Esophagus squamous epithelium (tissue), 5 donors: ENCODE measurements at regions not wholly inside any gene's neighbourhood (a gene's known extent, or its start where the extent isn't known, plus 50 kb on each side); places are given as distances from the start of the nearest gene placed in this dataset.

Experiments
- DNase-seq: peaks from one replicate; lab custom pipeline; 2025; lab: John Stamatoyannopoulos, UW
- H3K27ac ChIP-seq, 4 donors: fragments of 200-600 bp; sonication (generic); one replicate each; pipeline ENCODE4 v1.5.1; 2016 to 2019; ENCODE audit warnings: mild to moderate bottlenecking in 1 of 4
- H3K27me3 ChIP-seq, 4 donors: fragments of 200-600 bp; sonication (generic); 1 replicate in 3 of 4; 2 replicates in 1 of 4; pipeline versions ENCODE4 v1.5.1 to v1.6.0; 2017 to 2021; ENCODE audit warnings: antibody characterized with exemption in 1 of 4
- H3K36me3 ChIP-seq, 3 donors: fragments of 200-600 bp; sonication (generic); one replicate each; pipeline ENCODE4 v1.5.1; 2016 to 2019
- H3K4me1 ChIP-seq, 3 donors: fragments of 200-600 bp; sonication (generic); one replicate each; pipeline ENCODE4 v1.5.1; 2017 to 2019
- H3K4me3 ChIP-seq, 4 donors: fragments of 200-600 bp; sonication (generic); 1 replicate in 3 of 4; 2 replicates in 1 of 4; pipeline ENCODE4 v1.5.1; 2016 to 2019; ENCODE audit warnings: mild to moderate bottlenecking in 2 of 4, moderate library complexity in 1 of 4
- H3K9me3 ChIP-seq, 3 donors: fragments of 200-600 bp; sonication (generic); one replicate each; pipeline ENCODE4 v1.5.1; 2016 to 2019
- POLR2A ChIP-seq, 4 donors: fragments of 450-650 bp; IDR thresholded peaks; one replicate each; pipeline ENCODE4 v1.6.1; 2017; ENCODE audit warnings: antibody characterized with exemption in 4 of 4, mild to moderate bottlenecking in 4 of 4, moderate library complexity in 3 of 4
- WGBS, 2 donors: methylation state at CpG; one replicate each; pipeline ENCODE4 v1.1.5; 2018; 5-methylcytosine and 5-hydroxymethylcytosine counted together
- intact Hi-C: fragments of 100-400 bp; cut with DNase I; formaldehyde crosslinking; loops from one replicate; pipeline ENCODE4 v1.15.0; 2022
- TF ChIP-seq, protein P1 (sequence below), 6 experiments: fragments of 450-650 bp in 4 of 6; fragments of 200-600 bp in 2 of 6; sonication (generic) in 2 of 6; IDR thresholded peaks; one replicate each; pipeline ENCODE4 v1.5.1; 2016 to 2019; ENCODE audit warnings: antibody characterized with exemption in 6 of 6, mild to moderate bottlenecking in 4 of 6, moderate library complexity in 4 of 6
- donor health status: DM: yes; HTN: yes; CAD: no.

DNA sequence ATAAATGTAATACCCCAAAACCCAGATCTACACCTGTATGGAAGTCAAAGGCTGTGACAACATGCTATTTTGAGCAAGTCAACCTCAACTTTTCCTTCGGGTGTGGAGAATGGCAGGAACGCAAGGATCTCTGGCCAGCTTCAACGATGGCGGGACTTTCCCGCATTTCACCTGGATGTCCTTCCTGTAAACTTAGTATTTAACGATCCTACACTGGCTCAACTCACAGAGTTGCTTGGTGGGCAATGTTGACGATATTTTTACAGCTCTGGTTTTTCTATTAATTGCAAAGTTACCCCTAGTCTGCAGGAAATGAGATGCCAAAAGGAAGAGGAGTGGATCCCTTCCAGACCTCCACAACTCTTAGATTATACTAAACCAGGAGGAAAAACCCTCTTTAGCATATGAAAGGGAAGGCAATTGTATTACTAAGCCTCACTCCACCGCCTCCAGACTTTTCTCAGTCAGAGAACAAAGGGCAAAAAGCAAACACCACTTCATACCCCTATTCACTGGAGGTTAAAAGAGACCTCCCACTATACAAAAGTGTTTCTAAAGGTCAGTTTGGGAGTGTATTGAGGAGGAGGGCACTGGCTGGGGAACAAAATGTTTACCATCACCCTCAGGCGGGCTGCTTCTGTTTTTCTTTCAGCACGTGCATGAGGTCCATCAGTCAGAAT, 56.5 kb upstream of the ACVR1 start:
- Histone ChIP-seq H3K4me1 (no peaks in the 10 kb centered on the region), H3K27ac (no peak overlapping the region), H3K4me3 (no peak overlapping the region), H3K36me3 (no peaks in the 10 kb centered on the region), H3K9me3 (no peaks in the 10 kb centered on the region), H3K27me3 (peaks cover 0 to 11% (median 0%) of the 10 kb centered on the region in 4 donors)
- 27 to 33% methylated on average over 10 of the region's 10 CpGs for WGBS, 2 donors
- no peak for TF ChIP-seq POLR2A (IDR thresholded peaks at IDR 0.05)
- TF ChIP-seq, protein P1, sequence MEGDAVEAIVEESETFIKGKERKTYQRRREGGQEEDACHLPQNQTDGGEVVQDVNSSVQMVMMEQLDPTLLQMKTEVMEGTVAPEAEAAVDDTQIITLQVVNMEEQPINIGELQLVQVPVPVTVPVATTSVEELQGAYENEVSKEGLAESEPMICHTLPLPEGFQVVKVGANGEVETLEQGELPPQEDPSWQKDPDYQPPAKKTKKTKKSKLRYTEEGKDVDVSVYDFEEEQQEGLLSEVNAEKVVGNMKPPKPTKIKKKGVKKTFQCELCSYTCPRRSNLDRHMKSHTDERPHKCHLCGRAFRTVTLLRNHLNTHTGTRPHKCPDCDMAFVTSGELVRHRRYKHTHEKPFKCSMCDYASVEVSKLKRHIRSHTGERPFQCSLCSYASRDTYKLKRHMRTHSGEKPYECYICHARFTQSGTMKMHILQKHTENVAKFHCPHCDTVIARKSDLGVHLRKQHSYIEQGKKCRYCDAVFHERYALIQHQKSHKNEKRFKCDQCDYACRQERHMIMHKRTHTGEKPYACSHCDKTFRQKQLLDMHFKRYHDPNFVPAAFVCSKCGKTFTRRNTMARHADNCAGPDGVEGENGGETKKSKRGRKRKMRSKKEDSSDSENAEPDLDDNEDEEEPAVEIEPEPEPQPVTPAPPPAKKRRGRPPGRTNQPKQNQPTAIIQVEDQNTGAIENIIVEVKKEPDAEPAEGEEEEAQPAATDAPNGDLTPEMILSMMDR (IDR thresholded peaks at IDR 0.05): no peak
- DNase-seq: no peak
- intact Hi-C loops: no loop called here

DNA sequence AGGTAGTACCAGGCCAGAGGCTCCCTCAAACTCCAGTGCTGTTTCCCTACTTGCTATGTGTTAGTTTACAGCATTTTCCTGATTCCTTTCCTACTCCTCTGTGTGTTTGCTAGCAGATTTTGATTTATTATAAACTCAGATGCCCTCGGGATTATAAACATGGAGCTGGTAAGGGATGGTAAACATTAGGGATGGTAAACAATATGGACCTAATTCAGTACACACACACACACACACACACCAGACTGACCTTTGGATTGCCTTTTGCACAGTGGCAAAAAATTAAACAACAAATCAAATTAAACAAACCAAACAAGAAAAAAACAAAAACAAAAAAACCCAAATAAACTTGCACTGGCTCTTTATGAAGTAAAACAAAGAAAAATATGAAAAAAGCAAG, 55.4 kb upstream of the ACVR1 start:
- TF ChIP-seq, protein P1 (IDR thresholded peaks at IDR 0.05): no peak
- no peak for TF ChIP-seq POLR2A (IDR thresholded peaks at IDR 0.05)
- 44 to 70% methylated on average over 1 of the region's 1 CpG for WGBS, 2 donors
- Histone ChIP-seq H3K4me3 (no peak overlapping the region), H3K27ac (no peak overlapping the region), H3K27me3 (peaks cover 0 to 11% (median 0%) of the 10 kb centered on the region in 4 donors), H3K36me3 (no peaks in the 10 kb centered on the region), H3K9me3 (no peaks in the 10 kb centered on the region), H3K4me1 (no peaks in the 10 kb centered on the region)
- DNase-seq: no peak
- intact Hi-C loops: no loop called here

DNA sequence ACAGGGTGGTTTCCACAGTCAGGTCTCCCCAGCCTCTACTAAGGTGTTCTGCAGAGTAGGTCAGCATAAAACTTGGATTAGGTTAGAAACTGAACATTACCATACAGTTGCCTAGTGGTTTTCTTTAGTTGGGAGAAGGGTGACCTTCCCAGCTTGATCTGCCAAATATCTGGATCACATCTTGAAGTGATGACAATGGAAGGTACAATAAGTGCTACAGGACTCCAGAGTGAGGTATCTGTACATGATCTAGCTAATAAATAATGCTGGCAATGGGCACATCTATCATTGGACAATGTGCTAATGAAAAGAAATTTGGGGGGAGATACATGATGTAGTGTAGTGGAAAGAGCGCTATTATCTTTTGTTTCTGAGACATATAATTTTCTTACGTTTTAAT, 54.6 kb upstream of the ACVR1 start:
- H3K4me3 ChIP-seq: no peak overlapping the region
- H3K4me1 ChIP-seq: no peaks in the 10 kb centered on the region
- TF ChIP-seq POLR2A (IDR thresholded peaks at IDR 0.05): no peak
- TF ChIP-seq, protein P1 (IDR thresholded peaks at IDR 0.05): no peak
- intact Hi-C loops: no loop called here
- no peaks in the 10 kb centered on the region for H3K36me3 ChIP-seq
- WGBS, 2 donors: 47 to 59% methylated on average over 2 of the region's 2 CpGs
- H3K27ac ChIP-seq: no peak overlapping the region
- H3K9me3 ChIP-seq: no peaks in the 10 kb centered on the region
- H3K27me3 ChIP-seq: peaks cover 0 to 11% (median 0%) of the 10 kb centered on the region in 4 donors
- DNase-seq: no peak

DNA sequence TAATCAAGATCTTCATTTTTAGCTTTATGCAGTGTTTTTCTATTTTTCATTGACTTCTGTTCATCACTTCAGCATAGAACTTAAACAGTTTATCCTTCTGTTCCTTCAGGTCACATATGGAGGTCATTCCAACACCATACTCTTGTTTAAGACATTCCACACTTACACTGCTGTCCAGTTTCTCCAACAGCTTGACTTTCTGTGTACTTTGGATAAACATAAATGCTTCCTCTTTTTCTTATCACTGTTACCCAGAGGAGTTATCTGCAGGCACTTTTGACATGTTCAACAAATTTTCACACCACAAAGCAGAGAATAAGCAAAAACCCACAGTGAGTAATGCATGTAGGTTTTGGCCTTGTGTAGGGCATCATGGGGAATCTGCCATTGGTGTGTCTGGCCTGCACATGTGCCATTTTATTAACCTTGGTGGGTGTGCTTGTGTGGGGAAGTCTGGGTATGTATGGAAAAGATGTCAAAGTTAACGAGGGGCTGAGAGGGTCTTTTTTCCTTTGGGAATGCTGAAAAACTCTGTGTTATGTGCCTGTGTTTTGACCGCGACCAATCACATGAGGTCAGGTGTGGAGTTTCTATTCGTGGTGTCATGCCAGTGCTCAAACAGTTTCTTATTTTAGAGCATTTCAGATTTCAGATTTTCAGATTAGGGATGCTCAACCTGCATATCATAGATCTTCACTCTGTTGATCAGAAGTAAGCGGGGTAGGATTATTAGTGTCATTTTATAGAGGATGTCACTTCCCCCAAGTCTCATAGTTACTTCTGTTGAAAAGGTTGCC, 53.9 kb upstream of the ACVR1 start:
- intact Hi-C loops: no loop called here
- no peak for TF ChIP-seq POLR2A (IDR thresholded peaks at IDR 0.05)
- TF ChIP-seq, protein P1 (IDR thresholded peaks at IDR 0.05): no peak
- WGBS, 2 donors: 82 to 83% methylated on average over 5 of the region's 5 CpGs
- no peak overlapping the region for H3K27ac ChIP-seq
- H3K27me3 ChIP-seq: peaks cover 0 to 11% (median 0%) of the 10 kb centered on the region in 4 donors
- no peak for DNase-seq
- no peaks in the 10 kb centered on the region for H3K9me3 ChIP-seq
- no peaks in the 10 kb centered on the region for H3K4me1 ChIP-seq
- no peaks in the 10 kb centered on the region for H3K36me3 ChIP-seq
- no peak overlapping the region for H3K4me3 ChIP-seq

DNA sequence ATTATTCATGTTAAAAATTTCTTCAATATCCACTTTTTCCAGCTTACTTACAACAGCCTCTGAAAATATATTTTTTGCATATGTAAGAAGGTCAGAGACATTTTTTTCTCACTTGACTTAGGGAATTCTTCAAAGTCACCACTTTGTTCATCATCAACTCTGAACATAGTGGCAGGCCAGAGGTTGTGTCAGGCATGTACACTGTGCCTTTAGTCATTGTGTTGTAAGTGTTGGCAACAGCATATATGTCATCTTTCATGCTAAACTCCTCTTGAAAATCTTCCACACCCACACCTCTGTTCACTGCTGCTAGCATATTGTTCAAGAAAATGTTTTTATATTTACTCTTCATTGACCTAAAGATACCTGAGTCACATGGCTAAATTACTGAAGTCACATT, 52.2 kb upstream of the ACVR1 start:
- no peaks in the 10 kb centered on the region for H3K36me3 ChIP-seq
- intact Hi-C loops: no loop called here
- no peak overlapping the region for H3K4me3 ChIP-seq
- peaks cover 0 to 9% (median 0%) of the 10 kb centered on the region in 4 donors for H3K27me3 ChIP-seq
- TF ChIP-seq POLR2A (IDR thresholded peaks at IDR 0.05): no peak
- TF ChIP-seq, protein P1 (IDR thresholded peaks at IDR 0.05): no peak
- H3K9me3 ChIP-seq: no peaks in the 10 kb centered on the region
- no peaks in the 10 kb centered on the region for H3K4me1 ChIP-seq
- DNase-seq: no peak
- H3K27ac ChIP-seq: no peak overlapping the region
